Tibial nerve (tissue), 4 donors: ENCODE measurements at regions not wholly inside any gene's neighbourhood (a gene's known extent, or its start where the extent isn't known, plus 50 kb on each side); places are given as distances from the start of the nearest gene placed in this dataset.

ENCODE experiments used
- DNase-seq, 2 donors: peaks; one replicate each; pipeline ENCODE4 v3.0.0-alpha.2; 2019; ENCODE audit warnings: low spot score in 2 of 2
- H3K27ac ChIP-seq, 4 donors: fragments of 200-600 bp; sonication (generic) in 3 of 4; one replicate each; pipeline ENCODE4 v1.5.1; 2017 to 2019; ENCODE audit warnings: mild to moderate bottlenecking in 1 of 4
- H3K27me3 ChIP-seq, 2 donors: fragments of 200-600 bp; sonication (generic) in 1 of 2; one replicate each; pipeline versions ENCODE4 v1.5.1 to v1.6.0; 2017 to 2019
- H3K36me3 ChIP-seq, 3 donors: fragments of 200-600 bp; sonication (generic); one replicate each; pipeline ENCODE4 v1.5.1; 2018 to 2019
- H3K4me1 ChIP-seq, 4 donors: fragments of 200-600 bp; sonication (generic) in 3 of 4; one replicate each; pipeline ENCODE4 v1.5.1; 2017 to 2019
- H3K4me3 ChIP-seq, 4 donors: fragments of 200-600 bp; sonication (generic) in 3 of 4; one replicate each; pipeline ENCODE4 v1.5.1; 2017 to 2019; ENCODE audit warnings: mild to moderate bottlenecking in 1 of 4, moderate library complexity in 1 of 4
- H3K9me3 ChIP-seq, 4 donors: fragments of 200-600 bp; sonication (generic) in 3 of 4; one replicate each; pipeline ENCODE4 v1.5.1; 2017 to 2019
- CTCF ChIP-seq, 5 experiments: fragments of 200-600 bp in 3 of 5; fragments of 450-650 bp in 2 of 5; sonication (generic) in 3 of 5; IDR thresholded peaks; one replicate each; pipeline ENCODE4 v1.5.1; 2016 to 2019; ENCODE audit warnings: antibody characterized with exemption in 5 of 5, mild to moderate bottlenecking in 3 of 5, moderate library complexity in 2 of 5
- EP300 ChIP-seq, 2 donors: sonication (generic); formaldehyde crosslinking; IDR thresholded peaks; one replicate each; pipeline ENCODE4 v1.6.1; 2017; ENCODE audit warnings: antibody characterized with exemption in 2 of 2, mild to moderate bottlenecking in 1 of 2
- POLR2A ChIP-seq, 2 donors: fragments of 450-650 bp; IDR thresholded peaks; one replicate each; pipeline ENCODE4 v1.6.1; 2017; ENCODE audit warnings: antibody characterized with exemption in 2 of 2, mild to moderate bottlenecking in 2 of 2, moderate library complexity in 2 of 2
- WGBS, 2 donors: methylation state at CpG; one replicate each; pipeline ENCODE4 v1.1.5; 2018; 5-methylcytosine and 5-hydroxymethylcytosine counted together

DNA sequence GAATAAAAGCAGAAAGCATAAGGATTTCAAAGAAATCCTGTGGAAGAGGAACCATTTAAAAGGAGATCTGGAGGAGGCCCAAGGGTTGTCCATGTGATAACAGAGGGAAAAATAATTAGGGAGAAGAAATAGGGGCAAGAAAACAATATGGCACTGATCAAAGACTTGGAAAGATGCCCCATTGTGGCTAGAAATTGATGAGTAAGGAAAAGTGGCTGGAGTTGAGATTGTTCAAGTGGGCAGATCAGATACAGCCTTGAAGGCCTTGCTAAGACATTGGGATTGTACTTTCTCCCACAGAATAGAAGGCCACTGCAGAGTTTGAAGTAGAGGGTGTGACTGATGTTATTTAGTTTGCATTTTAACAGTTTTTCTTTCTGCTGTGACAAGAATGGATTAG, 213.3 kb downstream of the CBLN4 start:
- Histone ChIP-seq H3K4me1 (no peaks in the 10 kb centered on the region), H3K36me3 (no peaks in the 10 kb centered on the region), H3K27me3 (no peaks in the 10 kb centered on the region), H3K9me3 (no peaks in the 10 kb centered on the region), H3K27ac (no peak overlapping the region), H3K4me3 (no peak overlapping the region)
- TF ChIP-seq CTCF (IDR thresholded peaks at IDR 0.05) (no peak), EP300 (IDR thresholded peaks at IDR 0.05) (no peak), POLR2A (IDR thresholded peaks at IDR 0.05) (no peak)
- no peak for DNase-seq

DNA sequence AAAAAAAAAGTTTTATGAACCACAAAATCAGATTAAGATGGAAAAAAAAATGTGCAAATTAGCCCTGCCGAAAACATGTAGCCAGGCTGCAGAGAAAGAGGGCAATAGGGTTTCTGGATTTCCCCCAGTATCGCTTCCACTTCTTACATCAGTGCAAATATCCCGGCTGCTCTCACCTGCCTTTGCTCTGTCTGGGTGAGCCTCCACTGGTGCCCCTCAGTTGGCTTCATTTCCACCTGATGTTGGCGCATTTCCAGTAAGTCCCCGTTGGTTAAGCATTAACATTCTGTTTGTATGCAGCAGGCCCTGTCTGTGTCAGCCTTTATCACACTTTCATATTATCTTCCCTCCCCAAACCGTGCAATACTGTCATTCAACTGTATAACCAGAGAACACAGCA, 215.1 kb downstream of the CBLN4 start:
- Histone ChIP-seq H3K27me3 (no peaks in the 10 kb centered on the region), H3K9me3 (no peaks in the 10 kb centered on the region), H3K4me3 (no peak overlapping the region), H3K4me1 (no peaks in the 10 kb centered on the region), H3K36me3 (no peaks in the 10 kb centered on the region), H3K27ac (no peak overlapping the region)
- WGBS, 2 donors: 74 to 80% methylated on average over 6 of the region's 6 CpGs
- no peak for DNase-seq
- TF ChIP-seq EP300 (IDR thresholded peaks at IDR 0.05) (no peak), POLR2A (IDR thresholded peaks at IDR 0.05) (no peak), CTCF (IDR thresholded peaks at IDR 0.05) (no peak)

DNA sequence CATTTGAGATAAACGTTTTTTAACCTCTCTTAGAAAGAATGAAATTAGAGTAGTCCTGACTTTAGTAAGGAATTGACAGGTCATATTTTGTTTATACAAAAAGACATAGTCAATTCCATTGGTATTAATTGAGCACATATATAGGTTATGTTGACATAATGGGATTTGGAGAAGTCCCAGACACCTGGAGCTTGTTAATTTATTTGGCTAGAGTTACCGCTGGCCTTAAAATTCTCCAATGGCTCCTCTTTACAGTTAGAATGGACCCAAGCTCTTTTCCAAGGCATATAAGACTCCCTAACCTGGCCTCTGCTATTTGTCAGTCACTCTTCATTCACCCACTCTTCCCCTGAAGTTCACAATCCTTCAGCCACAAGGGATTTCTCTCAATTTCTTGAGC, 221.3 kb downstream of the CBLN4 start:
- no peak overlapping the region for H3K27ac ChIP-seq
- no peaks in the 10 kb centered on the region for H3K36me3 ChIP-seq
- no peak for TF ChIP-seq EP300 (IDR thresholded peaks at IDR 0.05)
- TF ChIP-seq POLR2A (IDR thresholded peaks at IDR 0.05): no peak
- no peak for DNase-seq
- H3K27me3 ChIP-seq: no peaks in the 10 kb centered on the region
- H3K9me3 ChIP-seq: no peaks in the 10 kb centered on the region
- peaks cover 0 to 13% (median 0%) of the 10 kb centered on the region in 4 donors for H3K4me1 ChIP-seq
- no peak overlapping the region for H3K4me3 ChIP-seq
- WGBS, 2 donors: 57 to 60% methylated on average over 2 of the region's 2 CpGs

- 57 to 60% methylated on average over 3 of the region's 3 CpGs for WGBS, 2 donors
- Histone ChIP-seq H3K27me3 (no peaks in the 10 kb centered on the region), H3K27ac (no peak overlapping the region), H3K9me3 (no peaks in the 10 kb centered on the region), H3K4me3 (no peak overlapping the region), H3K36me3 (no peaks in the 10 kb centered on the region), H3K4me1 (peaks cover 0 to 13% (median 0%) of the 10 kb centered on the region in 4 donors)
- TF ChIP-seq EP300 (IDR thresholded peaks at IDR 0.05): no peak
- TF ChIP-seq CTCF (IDR thresholded peaks at IDR 0.05): no peak
- no peak for TF ChIP-seq POLR2A (IDR thresholded peaks at IDR 0.05)
- no peak for DNase-seq
Measured at GRCh38 chr20:55783381-55783780, 221.9 kb downstream of the CBLN4 start.

- TF ChIP-seq CTCF (IDR thresholded peaks at IDR 0.05) (no peak), POLR2A (IDR thresholded peaks at IDR 0.05) (no peak), EP300 (IDR thresholded peaks at IDR 0.05) (no peak)
- Histone ChIP-seq H3K27me3 (no peaks in the 10 kb centered on the region), H3K27ac (no peak overlapping the region), H3K4me1 (peaks cover 0 to 13% (median 0%) of the 10 kb centered on the region in 4 donors), H3K9me3 (no peaks in the 10 kb centered on the region), H3K36me3 (no peaks in the 10 kb centered on the region), H3K4me3 (peak overlapping the region in 1 of 4 donors; percentile 21)
- DNase-seq: no peak
- 25 to 32% methylated on average over 8 of the region's 8 CpGs for WGBS, 2 donors
Measured at GRCh38 chr20:55782912-55783253, 222.4 kb downstream of the CBLN4 start.

- Histone ChIP-seq H3K4me3 (no peak overlapping the region), H3K9me3 (no peaks in the 10 kb centered on the region), H3K27me3 (no peaks in the 10 kb centered on the region), H3K27ac (no peak overlapping the region), H3K36me3 (no peaks in the 10 kb centered on the region), H3K4me1 (peaks cover 0 to 13% (median 0%) of the 10 kb centered on the region in 4 donors)
- TF ChIP-seq EP300 (IDR thresholded peaks at IDR 0.05) (no peak), POLR2A (IDR thresholded peaks at IDR 0.05) (no peak), CTCF (IDR thresholded peaks at IDR 0.05) (no peak)
- WGBS, 2 donors: 64 to 66% methylated on average over 5 of the region's 5 CpGs
- no peak for DNase-seq
Measured at GRCh38 chr20:55782224-55782911, 223.0 kb downstream of the CBLN4 start.
